ENCODE measurements at regions not wholly inside any gene's neighbourhood (a gene's known extent, or its start where the extent isn't known, plus 50 kb on each side); places are given as distances from the start of the nearest gene placed in this dataset.

- TF ChIP-seq CTCF (IDR thresholded peaks at IDR 0.05) (no peak), POLR2A (IDR thresholded peaks at IDR 0.05) (no peak)
These were observed 172.0 kb downstream of the NSG2 start for GRCh38 chr5:174217527-174217926.
